ENCODE measurements at regions not wholly inside any gene's neighbourhood (a gene's known extent, or its start where the extent isn't known, plus 50 kb on each side); places are given as distances from the start of the nearest gene placed in this dataset.

GRCh38 chr19:31073485-31074198 is 275.6 kb downstream of the TSHZ3 start:
- CTCF ChIA-PET: no interaction called here
- DNase-seq (ENCODE audit: extremely low spot score): no peak
- POLR2A ChIA-PET: no interaction called here

GRCh38 chr19:31072451-31072850 is 276.8 kb downstream of the TSHZ3 start:
- DNase-seq (ENCODE audit: extremely low spot score): no peak
- TF ChIP-seq SUZ12 (IDR thresholded peaks at IDR 0.05) (no peak), SP1 (IDR thresholded peaks at IDR 0.05) (no peak)
- POLR2A ChIA-PET: no interaction called here
- CTCF ChIA-PET: no interaction called here

More at GRCh38 chr19:31073485-31074198, 275.6 kb downstream of the TSHZ3 start:
- TF ChIP-seq ELF4 (IDR thresholded peaks at IDR 0.05) (no peak), BHLHE40 (IDR thresholded peaks at IDR 0.05; ENCODE audit: borderline replicate concordance) (no peak), FOXM1 (IDR thresholded peaks at IDR 0.05; ENCODE audit: borderline replicate concordance) (no peak), L3MBTL2 (conservative IDR thresholded peaks at IDR 0.05) (no peak), SP1 (IDR thresholded peaks at IDR 0.05) (no peak), SUZ12 (IDR thresholded peaks at IDR 0.05) (no peak), LEF1 (IDR thresholded peaks at IDR 0.05; ENCODE audit: borderline replicate concordance) (no peak), NFRKB (IDR thresholded peaks at IDR 0.05) (no peak), CTBP1 (IDR thresholded peaks at IDR 0.05; ENCODE audit: borderline replicate concordance) (no peak), TARDBP (IDR thresholded peaks at IDR 0.05) (no peak), ARNT (IDR thresholded peaks at IDR 0.05) (no peak), PKNOX1 (IDR thresholded peaks at IDR 0.05) (no peak), ZNF384 (IDR thresholded peaks at IDR 0.05) (no peak), HDGF (IDR thresholded peaks at IDR 0.05; ENCODE audit: borderline replicate concordance) (no peak)

- DNase-seq (ENCODE audit: extremely low spot score): no peak
- CTCF ChIA-PET: interaction anchor here (0.7 kb wide), 1 partner anchor 15 kb away, joined by 3 read pairs; no protein-coding TSS in a partner anchor
- POLR2A ChIA-PET: no interaction called here
- TF ChIP-seq HDGF (IDR thresholded peaks at IDR 0.05; ENCODE audit: borderline replicate concordance) (no peak), NFRKB (IDR thresholded peaks at IDR 0.05) (no peak), BHLHE40 (IDR thresholded peaks at IDR 0.05; ENCODE audit: borderline replicate concordance) (no peak), ELF4 (IDR thresholded peaks at IDR 0.05) (no peak), FOXM1 (IDR thresholded peaks at IDR 0.05; ENCODE audit: borderline replicate concordance) (no peak), PKNOX1 (IDR thresholded peaks at IDR 0.05) (no peak), ARNT (IDR thresholded peaks at IDR 0.05) (no peak), SUZ12 (IDR thresholded peaks at IDR 0.05) (no peak), L3MBTL2 (conservative IDR thresholded peaks at IDR 0.05) (no peak), FOXA1 (IDR thresholded peaks at IDR 0.05) (no peak), ZNF384 (IDR thresholded peaks at IDR 0.05) (no peak)
Observed at GRCh38 chr19:31071136-31071855, 277.9 kb downstream of the TSHZ3 start.

DNA sequence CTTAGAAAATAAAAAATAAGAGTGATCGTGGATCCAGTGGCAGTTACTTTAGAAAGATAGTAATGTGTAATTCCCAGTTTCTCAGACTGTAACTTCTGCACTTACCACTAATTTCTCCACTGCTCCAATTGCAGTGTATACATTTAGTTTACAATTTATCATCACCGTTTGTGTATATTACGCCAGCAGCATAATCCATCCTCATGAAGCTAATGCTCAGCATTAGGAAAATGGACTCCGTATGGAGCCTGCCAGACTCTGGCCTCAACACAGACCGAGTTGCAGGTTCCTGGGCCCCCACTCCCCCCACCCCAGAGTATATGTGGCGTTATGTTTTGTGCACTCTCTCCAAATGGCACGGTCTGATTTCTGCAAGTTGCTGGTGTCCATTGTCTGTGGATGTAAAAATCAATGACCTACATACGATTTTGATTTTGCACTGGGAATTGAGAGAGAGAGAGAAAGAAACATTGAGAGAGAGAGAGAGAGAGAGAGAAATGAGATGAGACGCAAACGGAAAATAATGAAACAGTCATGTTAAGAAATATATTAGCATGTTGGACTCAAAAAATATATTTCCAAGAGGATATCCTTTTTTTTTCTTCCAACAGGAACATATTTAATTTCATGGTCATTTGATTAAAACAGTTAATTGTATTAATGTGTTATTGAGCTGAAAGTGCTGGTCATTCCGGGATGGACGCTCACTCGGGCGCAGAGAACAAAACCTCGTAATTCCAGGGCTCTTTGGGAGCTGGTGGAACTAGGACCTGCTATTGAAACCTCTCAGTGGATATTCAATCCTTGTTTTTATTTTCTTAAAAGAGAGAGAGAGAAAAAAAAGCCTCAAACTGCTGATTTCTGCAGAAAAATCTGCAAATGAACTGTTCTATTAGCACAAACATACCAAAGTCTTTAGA is 278.8 kb downstream of the TSHZ3 start:
- CTCF ChIA-PET: interaction anchor here (0.7 kb wide), 1 partner anchor 16 kb away, joined by 3 read pairs; no protein-coding TSS in a partner anchor
- DNase-seq (ENCODE audit: extremely low spot score): no peak
- POLR2A ChIA-PET: no interaction called here
- TF ChIP-seq CTBP1 (IDR thresholded peaks at IDR 0.05; ENCODE audit: borderline replicate concordance) (no peak), L3MBTL2 (conservative IDR thresholded peaks at IDR 0.05) (no peak), LEF1 (IDR thresholded peaks at IDR 0.05; ENCODE audit: borderline replicate concordance) (no peak), SP1 (IDR thresholded peaks at IDR 0.05) (no peak), FOXA1 (IDR thresholded peaks at IDR 0.05) (no peak), FOXK2 (IDR thresholded peaks at IDR 0.05) (no peak), ZNF384 (IDR thresholded peaks at IDR 0.05) (no peak), BHLHE40 (IDR thresholded peaks at IDR 0.05; ENCODE audit: borderline replicate concordance) (no peak), PKNOX1 (IDR thresholded peaks at IDR 0.05) (no peak), HDGF (IDR thresholded peaks at IDR 0.05; ENCODE audit: borderline replicate concordance) (no peak)

DNA sequence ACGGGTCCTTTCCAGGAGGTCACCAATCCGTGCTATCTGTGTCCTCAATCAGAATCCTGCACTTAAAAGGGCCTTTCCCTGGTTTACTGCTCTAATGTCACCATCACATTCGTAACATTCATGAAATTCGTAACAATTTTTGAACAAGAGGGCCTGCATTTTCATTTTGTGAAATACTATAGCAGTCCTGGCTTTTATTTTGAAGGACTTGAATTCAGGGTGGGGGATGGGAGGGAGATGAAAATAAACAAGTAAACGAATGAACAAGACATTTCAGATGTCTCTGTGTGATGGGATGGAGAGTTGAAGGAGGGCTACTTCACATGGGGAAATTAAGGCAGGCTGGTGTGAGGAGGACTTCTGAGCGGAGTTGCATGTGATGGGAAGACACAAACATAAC is 281.0 kb downstream of the TSHZ3 start:
- POLR2A ChIA-PET: no interaction called here
- CTCF ChIA-PET: no interaction called here
- TF ChIP-seq CTBP1 (IDR thresholded peaks at IDR 0.05; ENCODE audit: borderline replicate concordance): no peak
- no peak for TF ChIP-seq NFRKB (IDR thresholded peaks at IDR 0.05)
- TF ChIP-seq SUZ12 (IDR thresholded peaks at IDR 0.05): no peak
- TF ChIP-seq FOXM1 (IDR thresholded peaks at IDR 0.05; ENCODE audit: borderline replicate concordance): no peak
- TF ChIP-seq ARNT (IDR thresholded peaks at IDR 0.05): no peak
- no peak for TF ChIP-seq ZNF384 (IDR thresholded peaks at IDR 0.05)
- no peak for TF ChIP-seq LEF1 (IDR thresholded peaks at IDR 0.05; ENCODE audit: borderline replicate concordance)
- no peak for TF ChIP-seq L3MBTL2 (conservative IDR thresholded peaks at IDR 0.05)
- TF ChIP-seq FOXK2 (IDR thresholded peaks at IDR 0.05): no peak
- no peak for TF ChIP-seq PKNOX1 (IDR thresholded peaks at IDR 0.05)
- no peak for TF ChIP-seq HDGF (IDR thresholded peaks at IDR 0.05; ENCODE audit: borderline replicate concordance)
- no peak for TF ChIP-seq BHLHE40 (IDR thresholded peaks at IDR 0.05; ENCODE audit: borderline replicate concordance)
- no peak for TF ChIP-seq FOXA1 (IDR thresholded peaks at IDR 0.05)
- TF ChIP-seq TARDBP (IDR thresholded peaks at IDR 0.05): no peak
- TF ChIP-seq ELF4 (IDR thresholded peaks at IDR 0.05): no peak
- TF ChIP-seq SP1 (IDR thresholded peaks at IDR 0.05): no peak
- no peak for DNase-seq (ENCODE audit: extremely low spot score)

All from HEK293T (cell line).